HG03558 (cell line): ENCODE measurements at regions not wholly inside any gene's neighbourhood (a gene's known extent, or its start where the extent isn't known, plus 50 kb on each side); places are given as distances from the start of the nearest gene placed in this dataset.
"Not testable (repeated sequence)": the region's sequence is repeated elsewhere in the genome, so short reads cannot be mapped to it uniquely, and the experiment has no call there.

ENCODE experiments used
- ATAC-seq: cut with Tn5 transposase; IDR thresholded peaks from one replicate; pipeline ENCODE4 v1.9.1; 2021; ENCODE audit warnings: moderate number of reproducible peaks; ENCODE audit not compliant: unreplicated experiment; ENCODE audit errors: extremely low read depth

GRCh38 chr5:87169300-87169991 is 98.2 kb upstream of the RASA1 start:
- no peak for ATAC-seq

- ATAC-seq = no peak
Measured at GRCh38 chr5:87170799-87171198, 96.9 kb upstream of the RASA1 start.

- no peak for ATAC-seq
Measured at GRCh38 chr5:87182649-87183048, 85.0 kb upstream of the RASA1 start.

GRCh38 chr5:87183896-87184295 is 83.8 kb upstream of the RASA1 start:
- no peak for ATAC-seq

- ATAC-seq = no peak
Measured at GRCh38 chr5:87184605-87185004, 83.1 kb upstream of the RASA1 start.

- no peak for ATAC-seq
Measured at GRCh38 chr5:87185838-87186237, 81.8 kb upstream of the RASA1 start.

- ATAC-seq = no peak
Measured at GRCh38 chr5:87188391-87188790, 79.3 kb upstream of the RASA1 start.

GRCh38 chr5:87190041-87190440 is 77.6 kb upstream of the RASA1 start:
- no peak for ATAC-seq

- no peak for ATAC-seq
Measured at GRCh38 chr5:87190687-87191086, 77.0 kb upstream of the RASA1 start.

GRCh38 chr5:87191645-87192044 is 76.0 kb upstream of the RASA1 start:
- ATAC-seq = no peak

GRCh38 chr5:87195104-87195591 is 72.5 kb upstream of the RASA1 start:
- no peak for ATAC-seq

- ATAC-seq = no peak
Measured at GRCh38 chr5:87195616-87196015, 72.1 kb upstream of the RASA1 start.

- ATAC-seq = no peak
Measured at GRCh38 chr5:87198010-87198409, 69.7 kb upstream of the RASA1 start.

GRCh38 chr5:87199246-87199645 is 68.4 kb upstream of the RASA1 start:
- ATAC-seq = not testable (repeated sequence)

GRCh38 chr5:87199704-87200103 is 68.0 kb upstream of the RASA1 start:
- ATAC-seq = not testable (repeated sequence)

GRCh38 chr5:87210076-87210475 is 57.6 kb upstream of the RASA1 start:
- no peak for ATAC-seq

GRCh38 chr5:87210743-87211142 is 56.9 kb upstream of the RASA1 start:
- no peak for ATAC-seq

- no peak for ATAC-seq
Measured at GRCh38 chr5:87211676-87212075, 56.0 kb upstream of the RASA1 start.

- not testable (repeated sequence) for ATAC-seq
Measured at GRCh38 chr5:87212183-87212582, 55.5 kb upstream of the RASA1 start.

GRCh38 chr5:87217480-87217879 is 50.2 kb upstream of the RASA1 start:
- not testable (repeated sequence) for ATAC-seq
